ENCODE measurements at regions not wholly inside any gene's neighbourhood (a gene's known extent, or its start where the extent isn't known, plus 50 kb on each side); places are given as distances from the start of the nearest gene placed in this dataset.
"Not testable (repeated sequence)": the region's sequence is repeated elsewhere in the genome, so short reads cannot be mapped to it uniquely, and the experiment has no call there.

DNA sequence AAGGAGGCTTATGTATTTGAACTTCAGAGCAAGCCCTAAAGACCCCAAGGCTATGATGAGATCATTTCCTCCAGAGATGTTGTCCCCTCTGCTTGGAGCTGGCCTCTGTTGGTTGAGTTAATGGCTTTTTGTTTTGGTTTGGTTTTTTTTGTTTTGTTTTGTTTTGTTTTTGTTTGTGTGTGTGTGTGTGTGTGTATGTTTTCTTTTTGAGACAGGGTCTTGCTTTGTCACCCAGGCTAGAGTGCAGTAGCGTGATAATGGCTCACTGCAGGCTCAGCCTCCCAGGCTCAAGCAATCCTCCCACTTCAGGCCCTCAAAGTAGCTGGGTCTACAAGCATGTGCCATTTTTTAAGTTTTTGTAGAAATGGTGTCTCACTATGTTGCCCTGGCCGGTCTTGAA, 1076.2 kb downstream of the UQCRFS1 start:
- WGBS (ENCODE audit: insufficient coverage, insufficient read length), result no CpG with 5 or more reads among the region's 2 CpGs
- no peaks in the 10 kb centered on the region; the same call in 1 of the 2 replicates for H3K27me3 ChIP-seq (ENCODE audit: control insufficient read depth, insufficient read depth, low read length)
- no peak overlapping the region for H3K4me3 ChIP-seq (ENCODE audit: low read length)
- no peaks in the 10 kb centered on the region for H3K9me3 ChIP-seq (ENCODE audit: control insufficient read depth, insufficient read depth, low read length)
- H3K36me3 ChIP-seq (ENCODE audit: control insufficient read depth, insufficient read depth, low read length), result no peaks in the 10 kb centered on the region
- H3K27ac ChIP-seq (ENCODE audit: low read length), result no peak overlapping the region
- DNase-seq (ENCODE audit: low read depth, low spot score), result no peak
- H3K4me1 ChIP-seq (ENCODE audit: control insufficient read depth, insufficient read depth, low read length), result peaks cover 1% of the 10 kb centered on the region; the same call in 1 of the 2 replicates

GRCh38 chr19:28135825-28136224, 1077.1 kb downstream of the UQCRFS1 start:
- H3K9me3 ChIP-seq (ENCODE audit: control insufficient read depth, insufficient read depth, low read length), result no peaks in the 10 kb centered on the region
- no peaks in the 10 kb centered on the region; the same call in 1 of the 2 replicates for H3K4me1 ChIP-seq (ENCODE audit: control insufficient read depth, insufficient read depth, low read length)
- H3K36me3 ChIP-seq (ENCODE audit: control insufficient read depth, insufficient read depth, low read length), result no peaks in the 10 kb centered on the region
- no peak for DNase-seq (ENCODE audit: low read depth, low spot score)
- H3K27me3 ChIP-seq (ENCODE audit: control insufficient read depth, insufficient read depth, low read length), result no peaks in the 10 kb centered on the region; the same call in 1 of the 2 replicates
- no peak overlapping the region for H3K4me3 ChIP-seq (ENCODE audit: low read length)
- H3K27ac ChIP-seq (ENCODE audit: low read length), result no peak overlapping the region

DNA sequence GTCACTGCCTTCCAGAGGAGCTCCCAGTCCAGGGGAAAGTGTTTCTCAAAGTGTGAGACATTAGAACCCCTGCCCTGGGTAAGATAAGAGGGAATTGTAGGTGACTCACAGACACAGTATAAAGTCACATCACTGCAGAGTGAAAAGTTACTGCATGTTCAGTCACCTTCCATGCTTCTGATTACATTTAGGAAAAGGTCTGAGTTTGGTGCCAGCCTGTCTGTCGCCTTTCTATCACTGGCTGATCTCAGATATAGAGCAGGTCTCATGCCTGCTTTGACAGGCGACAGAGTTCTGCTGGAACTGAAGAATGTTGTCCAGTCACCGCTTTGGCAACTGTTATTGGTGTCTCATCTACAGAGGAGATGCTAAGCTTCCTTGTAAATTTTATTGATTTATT, 1078.6 kb downstream of the UQCRFS1 start:
- Histone ChIP-seq H3K4me1 (ENCODE audit: control insufficient read depth, insufficient read depth, low read length) (no peaks in the 10 kb centered on the region; the same call in 1 of the 2 replicates), H3K36me3 (ENCODE audit: control insufficient read depth, insufficient read depth, low read length) (no peaks in the 10 kb centered on the region), H3K4me3 (ENCODE audit: low read length) (no peak overlapping the region), H3K27me3 (ENCODE audit: control insufficient read depth, insufficient read depth, low read length) (no peaks in the 10 kb centered on the region; the same call in 1 of the 2 replicates), H3K9me3 (ENCODE audit: control insufficient read depth, insufficient read depth, low read length) (no peaks in the 10 kb centered on the region), H3K27ac (ENCODE audit: low read length) (no peak overlapping the region)
- no CpG with 5 or more reads among the region's 3 CpGs for WGBS (ENCODE audit: insufficient coverage, insufficient read length)
- DNase-seq (ENCODE audit: low read depth, low spot score), result no peak

GRCh38 chr19:28130881-28131280, 1082.1 kb downstream of the UQCRFS1 start:
- DNase-seq (ENCODE audit: low read depth, low spot score); H3K27ac ChIP-seq (ENCODE audit: low read length); H3K36me3 ChIP-seq (ENCODE audit: control insufficient read depth, insufficient read depth, low read length); H3K27me3 ChIP-seq (ENCODE audit: control insufficient read depth, insufficient read depth, low read length); H3K4me3 ChIP-seq (ENCODE audit: low read length); H3K4me1 ChIP-seq (ENCODE audit: control insufficient read depth, insufficient read depth, low read length); H3K9me3 ChIP-seq (ENCODE audit: control insufficient read depth, insufficient read depth, low read length): not testable (repeated sequence)
- no CpG with 5 or more reads among the region's 8 CpGs for WGBS (ENCODE audit: insufficient coverage, insufficient read length)

DNA sequence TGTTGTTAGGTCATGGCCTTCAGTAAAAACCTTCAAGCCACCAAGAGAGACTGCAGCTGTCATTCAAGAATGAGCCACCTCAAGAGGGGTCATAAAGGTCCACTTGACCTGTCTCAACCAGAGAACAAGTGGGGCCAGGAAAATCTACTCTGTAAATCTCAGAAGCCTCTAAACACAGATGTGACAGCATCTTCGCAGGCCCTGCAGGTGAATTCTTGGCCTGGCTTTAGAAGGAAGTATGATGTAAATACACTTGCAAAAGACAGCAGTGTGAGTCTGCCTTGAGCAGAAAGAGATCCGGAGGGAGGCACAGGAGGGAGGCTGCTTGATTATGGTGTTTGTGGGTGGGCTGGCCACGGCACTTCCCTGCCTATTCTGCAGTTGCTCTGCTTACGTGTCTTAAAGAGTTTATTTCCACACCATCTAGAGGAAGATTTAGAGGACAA, 1082.9 kb downstream of the UQCRFS1 start:
- DNase-seq (ENCODE audit: low read depth, low spot score), result no peak
- Histone ChIP-seq H3K27me3 (ENCODE audit: control insufficient read depth, insufficient read depth, low read length) (no peaks in the 10 kb centered on the region; the same call in 1 of the 2 replicates), H3K36me3 (ENCODE audit: control insufficient read depth, insufficient read depth, low read length) (no peaks in the 10 kb centered on the region), H3K27ac (ENCODE audit: low read length) (no peak overlapping the region), H3K4me1 (ENCODE audit: control insufficient read depth, insufficient read depth, low read length) (no peaks in the 10 kb centered on the region; the same call in 1 of the 2 replicates), H3K9me3 (ENCODE audit: control insufficient read depth, insufficient read depth, low read length) (no peaks in the 10 kb centered on the region), H3K4me3 (ENCODE audit: low read length) (no peak overlapping the region)
- WGBS (ENCODE audit: insufficient coverage, insufficient read length), result no CpG with 5 or more reads among the region's 4 CpGs

DNA sequence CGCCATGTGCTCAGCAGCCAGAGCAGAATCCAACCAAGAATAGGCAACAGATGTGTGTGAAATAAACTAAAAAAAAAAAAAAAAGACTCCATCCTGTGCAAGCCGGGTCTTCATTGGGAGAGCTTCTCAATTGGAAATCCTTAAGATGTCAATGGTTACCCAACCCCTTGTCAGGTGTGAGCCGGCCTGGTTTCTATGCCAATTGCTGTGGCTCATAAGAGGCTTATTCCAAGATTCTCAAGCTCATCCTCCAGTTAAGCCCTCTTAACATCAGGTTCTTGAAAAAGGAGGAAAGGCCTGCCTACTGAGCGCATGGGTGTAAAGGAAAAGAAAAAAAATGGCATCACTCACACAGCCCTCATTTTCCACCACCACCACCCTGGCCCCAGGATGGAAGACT, 1084.6 kb downstream of the UQCRFS1 start:
- no peak for DNase-seq (ENCODE audit: low read depth, low spot score)
- no peak overlapping the region for H3K27ac ChIP-seq (ENCODE audit: low read length)
- no peaks in the 10 kb centered on the region; the same call in 1 of the 2 replicates for H3K27me3 ChIP-seq (ENCODE audit: control insufficient read depth, insufficient read depth, low read length)
- WGBS (ENCODE audit: insufficient coverage, insufficient read length), result no CpG with 5 or more reads among the region's 4 CpGs
- H3K4me3 ChIP-seq (ENCODE audit: low read length), result no peak overlapping the region
- H3K9me3 ChIP-seq (ENCODE audit: control insufficient read depth, insufficient read depth, low read length), result no peaks in the 10 kb centered on the region
- H3K36me3 ChIP-seq (ENCODE audit: control insufficient read depth, insufficient read depth, low read length), result no peaks in the 10 kb centered on the region
- H3K4me1 ChIP-seq (ENCODE audit: control insufficient read depth, insufficient read depth, low read length), result no peaks in the 10 kb centered on the region; the same call in 1 of the 2 replicates

DNA sequence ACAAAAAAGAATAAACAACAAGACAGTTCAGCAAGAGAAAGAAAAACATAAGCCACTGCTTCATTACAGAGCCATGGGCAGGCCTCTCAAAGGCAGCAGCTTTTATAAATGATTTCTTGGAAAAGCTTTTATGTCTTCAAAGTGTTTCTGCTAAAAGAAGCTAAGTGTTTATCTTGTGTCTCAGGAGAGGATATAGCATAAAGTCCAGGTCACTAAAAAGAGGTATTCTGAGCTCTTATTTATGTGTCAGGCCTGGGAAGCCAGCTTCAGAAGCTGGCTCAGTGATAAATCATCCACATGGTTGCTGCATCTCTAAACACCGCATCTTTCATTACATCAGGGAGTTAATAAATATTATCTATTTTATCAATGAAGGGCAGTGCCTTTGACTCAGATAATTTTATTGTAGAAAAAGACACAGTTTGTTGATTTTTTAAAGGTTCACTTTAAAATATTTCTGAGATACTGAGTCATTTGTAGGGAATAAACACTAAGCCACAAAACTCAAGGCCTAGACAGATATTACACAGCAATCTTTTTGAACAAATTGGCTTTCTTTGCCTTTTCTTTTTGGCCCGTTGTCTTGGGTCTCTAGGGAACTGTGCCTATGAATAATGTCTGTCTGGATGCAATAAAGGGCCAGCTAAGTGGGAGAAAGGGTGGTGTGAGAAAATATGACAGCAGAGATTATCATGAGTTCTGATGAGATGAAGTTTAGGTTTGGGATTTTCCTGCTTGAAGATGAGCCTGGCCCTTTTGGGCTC, 1086.6 kb downstream of the UQCRFS1 start:
- no CpG with 5 or more reads among the region's 2 CpGs for WGBS (ENCODE audit: insufficient coverage, insufficient read length)

DNA sequence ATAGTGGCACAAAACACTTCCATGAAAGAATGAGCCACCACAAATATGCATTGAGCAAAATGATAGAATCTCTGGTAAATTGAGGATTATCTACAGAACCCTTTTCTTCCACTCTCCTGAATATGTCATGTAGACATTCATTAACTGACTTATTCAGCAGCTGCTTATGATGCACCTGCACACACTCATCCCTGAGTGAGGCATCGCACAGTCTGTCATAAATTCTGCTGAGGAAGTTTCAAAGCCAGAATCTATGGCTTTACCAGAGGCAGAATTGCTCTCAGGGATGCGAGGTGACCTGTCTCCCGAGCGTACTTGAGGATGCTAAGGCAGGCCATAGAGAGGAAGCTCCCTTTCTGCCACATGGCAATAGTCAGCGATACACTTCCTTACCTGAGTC, 1090.2 kb downstream of the UQCRFS1 start:
- Histone ChIP-seq H3K27ac (ENCODE audit: low read length) (no peak overlapping the region), H3K36me3 (ENCODE audit: control insufficient read depth, insufficient read depth, low read length) (no peaks in the 10 kb centered on the region), H3K4me3 (ENCODE audit: low read length) (no peak overlapping the region), H3K4me1 (ENCODE audit: control insufficient read depth, insufficient read depth, low read length) (no peaks in the 10 kb centered on the region), H3K27me3 (ENCODE audit: control insufficient read depth, insufficient read depth, low read length) (no peaks in the 10 kb centered on the region), H3K9me3 (ENCODE audit: control insufficient read depth, insufficient read depth, low read length) (no peaks in the 10 kb centered on the region)
- no peak for DNase-seq (ENCODE audit: low read depth, low spot score)
- WGBS (ENCODE audit: insufficient coverage, insufficient read length), result no CpG with 5 or more reads among the region's 5 CpGs

More for the DNA sequence above, 1086.6 kb downstream of the UQCRFS1 start:
- no peak overlapping the region for H3K4me3 ChIP-seq (ENCODE audit: low read length)
- H3K9me3 ChIP-seq (ENCODE audit: control insufficient read depth, insufficient read depth, low read length), result no peaks in the 10 kb centered on the region
- no peak for DNase-seq (ENCODE audit: low read depth, low spot score)
- no peaks in the 10 kb centered on the region for H3K27me3 ChIP-seq (ENCODE audit: control insufficient read depth, insufficient read depth, low read length)
- H3K4me1 ChIP-seq (ENCODE audit: control insufficient read depth, insufficient read depth, low read length), result no peaks in the 10 kb centered on the region
- H3K27ac ChIP-seq (ENCODE audit: low read length), result no peak overlapping the region
- no peaks in the 10 kb centered on the region for H3K36me3 ChIP-seq (ENCODE audit: control insufficient read depth, insufficient read depth, low read length)

DNA sequence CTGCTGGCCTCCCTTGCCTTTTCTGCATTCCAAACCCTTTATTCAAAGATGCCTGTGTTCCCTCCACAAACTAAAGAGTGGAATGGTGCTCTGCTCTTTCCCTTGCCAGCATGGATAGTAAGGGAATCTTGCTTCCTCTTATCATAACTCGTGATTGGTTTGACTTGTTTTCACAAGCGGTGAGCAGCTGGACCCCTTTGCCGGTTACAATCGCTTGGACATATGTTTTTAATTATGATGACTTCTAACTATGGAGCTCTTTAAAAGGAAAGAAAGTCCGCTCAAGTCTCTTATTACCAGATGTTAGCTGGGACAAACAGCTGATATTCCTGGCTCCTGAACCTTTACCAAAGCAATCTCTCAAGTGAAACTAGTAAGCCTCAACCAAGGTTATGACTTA, 1094.7 kb downstream of the UQCRFS1 start:
- H3K27me3 ChIP-seq (ENCODE audit: control insufficient read depth, insufficient read depth, low read length), result no peaks in the 10 kb centered on the region
- no peaks in the 10 kb centered on the region for H3K36me3 ChIP-seq (ENCODE audit: control insufficient read depth, insufficient read depth, low read length)
- no peak overlapping the region for H3K27ac ChIP-seq (ENCODE audit: low read length)
- no CpG with 5 or more reads among the region's 5 CpGs for WGBS (ENCODE audit: insufficient coverage, insufficient read length)
- H3K4me3 ChIP-seq (ENCODE audit: low read length), result no peak overlapping the region
- DNase-seq (ENCODE audit: low read depth, low spot score), result no peak
- H3K9me3 ChIP-seq (ENCODE audit: control insufficient read depth, insufficient read depth, low read length), result no peaks in the 10 kb centered on the region
- no peaks in the 10 kb centered on the region for H3K4me1 ChIP-seq (ENCODE audit: control insufficient read depth, insufficient read depth, low read length)

DNA sequence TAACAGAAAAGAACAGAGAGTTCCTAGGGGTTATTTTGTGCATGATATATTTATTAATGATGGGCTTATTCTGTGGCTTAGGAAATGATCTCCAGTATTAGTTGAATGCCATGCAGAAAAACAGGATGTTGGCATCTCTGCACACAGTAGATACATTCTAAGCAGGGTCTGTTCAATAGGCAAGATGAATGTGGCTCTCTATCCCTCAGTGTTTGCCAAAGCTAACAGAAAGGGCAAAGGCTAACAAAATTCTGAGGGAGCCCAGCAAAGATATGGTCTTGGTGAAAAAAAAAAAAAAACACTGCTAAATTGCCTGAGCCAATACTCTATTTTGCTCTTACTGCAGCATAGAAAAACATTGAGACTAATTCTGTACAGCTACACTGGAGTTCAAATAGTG, 1095.8 kb downstream of the UQCRFS1 start:
- H3K27me3 ChIP-seq (ENCODE audit: control insufficient read depth, insufficient read depth, low read length), result no peaks in the 10 kb centered on the region
- H3K27ac ChIP-seq (ENCODE audit: low read length), result no peak overlapping the region
- H3K9me3 ChIP-seq (ENCODE audit: control insufficient read depth, insufficient read depth, low read length), result no peaks in the 10 kb centered on the region
- DNase-seq (ENCODE audit: low read depth, low spot score), result no peak
- no peak overlapping the region for H3K4me3 ChIP-seq (ENCODE audit: low read length)
- no peaks in the 10 kb centered on the region for H3K4me1 ChIP-seq (ENCODE audit: control insufficient read depth, insufficient read depth, low read length)
- H3K36me3 ChIP-seq (ENCODE audit: control insufficient read depth, insufficient read depth, low read length), result no peaks in the 10 kb centered on the region

GRCh38 chr19:28116379-28116778, 1096.6 kb downstream of the UQCRFS1 start:
- H3K9me3 ChIP-seq (ENCODE audit: control insufficient read depth, insufficient read depth, low read length); DNase-seq (ENCODE audit: low read depth, low spot score); H3K4me3 ChIP-seq (ENCODE audit: low read length); H3K27ac ChIP-seq (ENCODE audit: low read length); H3K36me3 ChIP-seq (ENCODE audit: control insufficient read depth, insufficient read depth, low read length); H3K4me1 ChIP-seq (ENCODE audit: control insufficient read depth, insufficient read depth, low read length); H3K27me3 ChIP-seq (ENCODE audit: control insufficient read depth, insufficient read depth, low read length): not testable (repeated sequence)
- no CpG with 5 or more reads among the region's 4 CpGs for WGBS (ENCODE audit: insufficient coverage, insufficient read length)

Measured in iPS DF 6.9 (cell line).